ENCODE measurements at regions not wholly inside any gene's neighbourhood (a gene's known extent, or its start where the extent isn't known, plus 50 kb on each side); places are given as distances from the start of the nearest gene placed in this dataset.

DNA sequence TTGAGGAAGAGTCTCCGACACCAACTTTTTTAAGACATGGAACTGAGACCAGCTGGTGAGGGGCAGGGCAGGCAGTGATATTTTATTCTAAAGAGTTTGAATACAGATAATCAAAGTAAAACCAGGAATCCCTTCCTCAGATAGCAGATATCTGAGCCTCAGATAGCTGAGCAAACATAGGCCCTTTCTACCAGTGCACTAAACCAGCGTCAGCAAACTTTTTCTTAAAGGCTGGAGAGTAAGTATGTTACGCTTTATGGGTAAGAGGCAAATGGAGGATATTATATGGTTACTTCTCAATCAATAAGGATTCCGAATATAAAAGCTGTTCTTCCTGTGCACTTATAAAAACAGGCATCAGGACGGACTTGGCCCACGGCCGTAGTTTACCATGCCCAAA is 73.9 kb downstream of the WNT5A start:
- no peaks in the 10 kb centered on the region for H3K79me2 ChIP-seq (ENCODE audit: control insufficient read depth, insufficient read depth, low read length, unreplicated experiment)
- no peak overlapping the region for H2AFZ ChIP-seq (ENCODE audit: low read length, unreplicated experiment)
- no peaks in the 10 kb centered on the region for H3K27me3 ChIP-seq (ENCODE audit: insufficient read depth, low read length)
- peaks cover 23% of the 10 kb centered on the region for H3K4me1 ChIP-seq (ENCODE audit: control insufficient read depth, insufficient read depth, low read length, unreplicated experiment)
- H3K4me3 ChIP-seq (ENCODE audit: low read depth, low read length): no peak overlapping the region
- H3K36me3 ChIP-seq (ENCODE audit: insufficient read depth, low read length): no peaks in the 10 kb centered on the region
- no peak overlapping the region for H3K27ac ChIP-seq (ENCODE audit: low read depth, low read length)

DNA sequence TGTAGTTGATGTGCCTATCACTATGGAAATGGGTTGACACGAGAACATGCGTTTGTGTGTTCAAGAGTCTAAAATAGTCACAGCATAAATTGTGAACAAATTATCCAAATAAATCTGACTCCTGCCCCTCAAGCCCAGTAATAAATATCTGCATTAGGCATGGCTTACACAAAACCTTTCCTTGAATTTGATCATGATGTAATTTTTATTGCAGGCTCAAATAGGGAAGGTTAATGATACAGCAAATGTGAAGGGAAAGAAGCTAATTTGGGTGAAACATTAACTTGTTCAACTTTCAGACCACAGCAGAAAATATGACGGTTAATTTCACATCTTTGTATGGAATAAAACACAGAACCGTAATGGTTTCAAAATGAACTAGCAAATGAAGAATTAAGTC is 74.6 kb downstream of the WNT5A start:
- Histone ChIP-seq H3K79me2 (ENCODE audit: control insufficient read depth, insufficient read depth, low read length, unreplicated experiment) (no peaks in the 10 kb centered on the region), H2AFZ (ENCODE audit: low read length, unreplicated experiment) (no peak overlapping the region), H3K27me3 (ENCODE audit: insufficient read depth, low read length) (no peaks in the 10 kb centered on the region), H3K4me3 (ENCODE audit: low read depth, low read length) (no peak overlapping the region), H3K36me3 (ENCODE audit: insufficient read depth, low read length) (no peaks in the 10 kb centered on the region), H3K27ac (ENCODE audit: low read depth, low read length) (no peak overlapping the region), H3K4me1 (ENCODE audit: control insufficient read depth, insufficient read depth, low read length, unreplicated experiment) (peaks cover 24% of the 10 kb centered on the region)

DNA sequence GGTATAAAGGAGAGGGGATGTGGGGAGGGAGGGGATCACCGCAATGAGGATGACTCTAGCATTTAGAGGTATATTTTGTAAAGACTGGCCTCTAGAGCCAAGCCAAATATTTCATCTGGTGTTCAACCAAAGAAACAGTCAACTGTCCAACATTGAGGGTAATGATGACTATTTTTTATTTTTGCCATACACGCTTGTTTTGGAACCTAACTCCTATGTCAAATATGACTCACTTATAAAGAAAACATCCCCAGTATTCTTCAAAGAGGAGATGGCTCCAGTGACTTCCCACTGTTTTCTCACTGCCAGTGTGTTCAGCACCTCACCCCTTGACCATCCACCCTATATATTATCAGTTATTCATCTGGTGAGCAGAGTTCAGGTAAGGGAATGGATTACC is 77.3 kb downstream of the WNT5A start:
- no peaks in the 10 kb centered on the region for H3K79me2 ChIP-seq (ENCODE audit: control insufficient read depth, insufficient read depth, low read length, unreplicated experiment)

DNA sequence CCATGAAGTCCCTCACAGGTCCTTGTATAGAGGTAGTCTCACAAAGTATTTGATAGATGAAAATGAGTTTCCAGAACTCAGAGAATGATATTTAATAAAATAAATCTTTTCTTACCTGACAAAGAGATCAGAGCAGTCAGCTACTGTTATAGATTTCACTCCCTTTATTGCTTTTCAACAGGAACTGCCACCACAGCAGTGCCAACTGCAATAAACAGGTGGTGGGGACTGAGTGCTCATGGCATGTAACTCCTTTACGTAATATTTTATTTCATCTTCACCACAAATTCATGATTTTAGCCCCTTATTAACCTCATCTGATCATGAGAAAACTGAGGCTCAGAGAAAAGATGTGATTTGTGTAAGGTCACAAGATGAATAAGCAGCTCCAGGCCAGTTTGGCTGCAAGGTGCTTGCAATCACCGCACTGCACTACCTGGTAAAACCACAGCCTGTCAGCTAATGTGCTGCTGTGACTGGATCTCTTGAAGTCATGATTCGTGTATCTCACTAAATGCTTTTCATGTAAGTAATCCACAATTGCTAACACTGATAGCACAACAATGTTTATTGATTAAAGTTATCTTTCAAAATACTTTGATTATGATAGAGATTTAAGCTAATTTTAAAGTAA is 78.8 kb downstream of the WNT5A start:
- Histone ChIP-seq H3K4me3 (ENCODE audit: low read depth, low read length) (no peak overlapping the region), H3K27ac (ENCODE audit: low read depth, low read length) (no peak overlapping the region), H3K36me3 (ENCODE audit: insufficient read depth, low read length) (no peaks in the 10 kb centered on the region), H2AFZ (ENCODE audit: low read length, unreplicated experiment) (no peak overlapping the region), H3K4me1 (ENCODE audit: control insufficient read depth, insufficient read depth, low read length, unreplicated experiment) (peaks cover 23% of the 10 kb centered on the region), H3K79me2 (ENCODE audit: control insufficient read depth, insufficient read depth, low read length, unreplicated experiment) (no peaks in the 10 kb centered on the region), H3K27me3 (ENCODE audit: insufficient read depth, low read length) (no peaks in the 10 kb centered on the region)

More for the DNA sequence above, 77.3 kb downstream of the WNT5A start:
- Histone ChIP-seq H3K27ac (ENCODE audit: low read depth, low read length) (peak overlapping the region; percentile 50; the same call in 1 of the 2 replicates), H3K4me3 (ENCODE audit: low read depth, low read length) (no peak overlapping the region), H3K36me3 (ENCODE audit: insufficient read depth, low read length) (no peaks in the 10 kb centered on the region), H3K27me3 (ENCODE audit: insufficient read depth, low read length) (no peaks in the 10 kb centered on the region), H3K4me1 (ENCODE audit: control insufficient read depth, insufficient read depth, low read length, unreplicated experiment) (peaks cover 23% of the 10 kb centered on the region), H2AFZ (ENCODE audit: low read length, unreplicated experiment) (no peak overlapping the region)

DNA sequence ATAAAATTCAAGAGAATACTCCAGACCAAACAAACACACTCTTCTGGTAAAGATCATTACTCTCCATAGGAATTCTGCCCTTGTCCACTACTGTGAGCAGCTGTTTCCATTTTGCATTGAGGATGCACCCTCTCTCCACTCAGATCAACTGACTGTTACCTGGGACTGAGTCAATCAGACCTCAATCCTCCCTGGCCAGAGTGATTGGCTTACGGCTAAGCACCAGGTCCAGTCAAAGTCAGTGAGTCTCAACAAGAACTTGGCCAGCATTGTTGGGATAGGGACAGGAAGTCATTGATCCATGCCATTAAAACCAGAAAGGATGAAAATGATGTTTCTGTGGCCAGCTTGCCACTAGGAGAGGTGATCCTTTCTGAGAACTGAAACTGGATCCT is 79.7 kb downstream of the WNT5A start:
- peaks cover 23% of the 10 kb centered on the region for H3K4me1 ChIP-seq (ENCODE audit: control insufficient read depth, insufficient read depth, low read length, unreplicated experiment)

DNA sequence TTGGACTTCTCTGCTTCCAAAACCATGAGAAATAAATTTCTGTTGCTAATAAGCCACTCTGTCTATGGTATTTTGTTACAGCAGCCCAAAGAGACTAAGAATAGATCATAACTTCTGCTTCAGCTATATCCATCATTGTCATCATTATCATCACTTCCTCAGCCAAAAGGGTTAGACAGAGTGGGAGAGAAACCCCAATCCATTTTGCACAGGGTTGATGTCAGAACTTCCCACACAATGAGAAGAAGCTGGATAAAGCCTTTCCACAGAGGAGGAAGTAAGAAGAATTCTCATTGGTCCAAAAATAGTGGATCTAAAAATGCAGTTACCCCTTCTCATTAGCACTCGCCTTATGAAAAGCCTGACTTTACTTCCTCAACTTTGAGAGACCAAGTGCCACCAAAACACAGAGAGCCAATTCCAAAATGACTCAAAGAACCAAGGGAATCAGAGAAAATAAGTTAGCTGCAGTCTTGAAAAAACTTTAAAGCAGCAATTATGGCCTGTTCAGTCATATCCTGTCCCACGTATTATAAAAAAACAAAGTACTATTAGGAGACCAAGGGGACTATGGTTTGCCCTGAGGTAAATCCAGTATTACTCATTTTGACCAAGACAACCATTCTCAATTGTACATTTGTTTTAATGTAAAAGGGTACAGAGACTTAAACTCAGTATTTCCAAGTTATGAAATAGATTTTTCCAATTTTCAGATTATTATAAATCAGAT is 80.2 kb downstream of the WNT5A start:
- peaks cover 23% of the 10 kb centered on the region for H3K4me1 ChIP-seq (ENCODE audit: control insufficient read depth, insufficient read depth, low read length, unreplicated experiment)
- no peak overlapping the region for H3K4me3 ChIP-seq (ENCODE audit: low read depth, low read length)
- H3K27ac ChIP-seq (ENCODE audit: low read depth, low read length): peak overlapping the region; percentile 65
- no peaks in the 10 kb centered on the region for H3K36me3 ChIP-seq (ENCODE audit: insufficient read depth, low read length)
- no peaks in the 10 kb centered on the region for H3K27me3 ChIP-seq (ENCODE audit: insufficient read depth, low read length)
- H2AFZ ChIP-seq (ENCODE audit: low read length, unreplicated experiment): no peak overlapping the region
- no peaks in the 10 kb centered on the region for H3K79me2 ChIP-seq (ENCODE audit: control insufficient read depth, insufficient read depth, low read length, unreplicated experiment)

More for the DNA sequence above, 79.7 kb downstream of the WNT5A start:
- no peaks in the 10 kb centered on the region for H3K36me3 ChIP-seq (ENCODE audit: insufficient read depth, low read length)
- H3K79me2 ChIP-seq (ENCODE audit: control insufficient read depth, insufficient read depth, low read length, unreplicated experiment): no peaks in the 10 kb centered on the region
- no peaks in the 10 kb centered on the region for H3K27me3 ChIP-seq (ENCODE audit: insufficient read depth, low read length)
- H3K27ac ChIP-seq (ENCODE audit: low read depth, low read length): peak overlapping the region; percentile 35
- no peak overlapping the region for H2AFZ ChIP-seq (ENCODE audit: low read length, unreplicated experiment)
- no peak overlapping the region for H3K4me3 ChIP-seq (ENCODE audit: low read depth, low read length)

DNA sequence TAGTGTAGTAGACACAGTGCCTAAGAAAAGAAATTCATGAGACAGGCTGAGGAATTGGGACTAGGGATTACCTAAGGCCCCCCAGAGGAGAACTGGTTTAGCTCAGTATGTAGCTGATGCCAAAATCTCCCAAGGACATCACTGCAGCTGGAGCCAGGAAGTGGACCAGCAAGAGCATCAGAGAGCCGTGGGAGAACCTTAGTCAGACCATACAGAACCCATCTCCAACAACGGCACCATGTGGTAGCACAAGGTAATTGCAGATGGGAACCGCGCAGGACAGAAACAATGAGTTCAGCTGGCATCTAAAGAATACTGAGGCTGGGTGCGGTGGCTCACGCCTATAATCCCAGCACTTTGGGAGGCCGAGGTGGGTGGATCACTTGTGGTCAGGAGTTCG is 81.7 kb downstream of the WNT5A start:
- Histone ChIP-seq H3K36me3 (ENCODE audit: insufficient read depth, low read length) (no peaks in the 10 kb centered on the region), H2AFZ (ENCODE audit: low read length, unreplicated experiment) (no peak overlapping the region), H3K4me1 (ENCODE audit: control insufficient read depth, insufficient read depth, low read length, unreplicated experiment) (peaks cover 19% of the 10 kb centered on the region), H3K27me3 (ENCODE audit: insufficient read depth, low read length) (no peaks in the 10 kb centered on the region), H3K4me3 (ENCODE audit: low read depth, low read length) (no peak overlapping the region), H3K79me2 (ENCODE audit: control insufficient read depth, insufficient read depth, low read length, unreplicated experiment) (no peaks in the 10 kb centered on the region), H3K27ac (ENCODE audit: low read depth, low read length) (no peak overlapping the region)

DNA sequence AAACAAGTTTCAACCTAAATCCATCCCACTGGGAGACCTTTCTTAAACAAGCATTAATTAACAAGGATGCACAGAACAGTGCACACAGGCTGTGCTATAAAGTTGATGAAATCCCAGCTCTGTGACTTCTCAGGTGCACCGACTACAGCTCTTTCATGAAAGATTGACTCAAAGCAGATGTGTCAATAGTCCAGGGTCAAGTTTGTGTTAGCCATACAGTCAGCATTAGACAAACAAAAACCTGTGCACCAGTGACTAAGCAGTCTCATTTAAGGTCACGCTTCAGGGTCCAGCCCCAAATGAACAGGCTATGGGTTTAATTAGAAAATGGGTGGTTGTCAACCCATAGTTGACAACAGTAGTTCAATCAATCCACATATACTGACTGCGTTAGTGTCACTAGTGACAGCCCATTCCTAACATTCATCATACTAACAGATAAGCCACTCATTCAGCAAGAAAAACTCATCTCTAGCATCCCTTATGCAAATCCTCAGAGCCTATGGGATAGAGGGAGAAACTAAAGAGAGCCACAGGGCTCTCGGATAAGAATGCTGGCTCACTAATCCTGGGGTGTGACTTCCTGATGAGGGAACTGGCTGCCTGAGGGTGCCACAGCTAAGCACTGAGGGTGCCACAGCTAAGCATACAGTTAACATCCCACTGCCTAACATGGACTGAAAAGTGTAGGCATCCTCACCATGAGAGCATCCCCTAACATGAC is 84.1 kb downstream of the WNT5A start:
- no peak overlapping the region for H3K27ac ChIP-seq (ENCODE audit: low read depth, low read length)
- no peaks in the 10 kb centered on the region for H3K79me2 ChIP-seq (ENCODE audit: control insufficient read depth, insufficient read depth, low read length, unreplicated experiment)

DNA sequence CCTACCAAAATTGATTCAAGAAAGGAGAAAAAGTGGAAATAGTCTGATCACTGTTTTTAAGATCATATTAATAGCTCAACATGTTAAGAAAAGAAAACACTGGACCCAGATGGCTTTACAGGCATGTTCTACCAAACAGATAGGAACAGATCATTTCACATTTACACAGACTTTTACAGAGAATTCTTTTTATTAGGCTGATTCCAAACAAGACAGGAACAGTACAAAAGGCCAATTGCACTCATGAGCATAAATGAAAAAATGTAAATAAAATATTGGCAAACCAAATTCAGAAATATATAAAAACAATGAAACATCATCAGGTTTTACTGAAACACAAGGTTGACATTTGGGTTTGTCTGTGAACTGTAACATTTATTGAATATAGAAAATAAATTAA is 106.5 kb downstream of the WNT5A start:
- Histone ChIP-seq H3K27ac (ENCODE audit: low read depth, low read length) (no peak overlapping the region), H3K4me1 (ENCODE audit: control insufficient read depth, insufficient read depth, low read length, unreplicated experiment) (no peaks in the 10 kb centered on the region), H3K79me2 (ENCODE audit: control insufficient read depth, insufficient read depth, low read length, unreplicated experiment) (no peaks in the 10 kb centered on the region), H3K27me3 (ENCODE audit: insufficient read depth, low read length) (no peaks in the 10 kb centered on the region), H2AFZ (ENCODE audit: low read length, unreplicated experiment) (no peak overlapping the region), H3K36me3 (ENCODE audit: insufficient read depth, low read length) (no peaks in the 10 kb centered on the region), H3K4me3 (ENCODE audit: low read depth, low read length) (no peak overlapping the region)

More for the DNA sequence above, 84.1 kb downstream of the WNT5A start:
- Histone ChIP-seq H3K27me3 (ENCODE audit: insufficient read depth, low read length) (no peaks in the 10 kb centered on the region), H3K4me3 (ENCODE audit: low read depth, low read length) (no peak overlapping the region), H2AFZ (ENCODE audit: low read length, unreplicated experiment) (no peak overlapping the region), H3K4me1 (ENCODE audit: control insufficient read depth, insufficient read depth, low read length, unreplicated experiment) (peaks cover 9% of the 10 kb centered on the region), H3K36me3 (ENCODE audit: insufficient read depth, low read length) (no peaks in the 10 kb centered on the region)

DNA sequence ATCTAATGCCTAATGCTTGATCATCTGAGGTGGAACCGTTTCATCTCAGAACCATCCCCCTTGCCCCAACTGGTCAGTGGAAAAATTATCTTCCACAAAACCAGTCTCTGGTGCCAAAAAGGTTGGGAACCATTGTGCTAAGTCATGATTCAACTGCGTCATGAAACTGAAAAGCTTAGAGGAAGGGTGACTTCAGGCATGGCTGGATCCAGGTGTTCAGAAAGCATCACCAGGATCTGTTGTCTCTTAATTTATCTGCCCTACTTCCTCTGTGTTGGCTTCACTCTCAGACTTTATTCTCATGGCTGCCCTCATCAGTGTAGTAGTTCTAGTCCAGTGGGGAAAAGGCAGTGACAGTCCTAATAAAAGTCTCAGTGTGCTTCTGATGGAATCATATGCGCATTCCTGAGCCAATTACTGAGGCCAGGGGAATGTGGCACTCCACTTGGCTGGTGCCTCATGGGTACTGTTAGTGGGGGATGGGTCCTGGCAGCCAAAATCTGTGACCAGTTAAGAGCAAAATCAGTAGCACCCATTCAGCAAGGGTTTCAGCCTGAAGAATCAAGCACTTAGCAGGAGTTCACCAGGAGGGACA is 110.3 kb downstream of the WNT5A start:
- Histone ChIP-seq H3K27me3 (ENCODE audit: insufficient read depth, low read length) (no peaks in the 10 kb centered on the region), H3K27ac (ENCODE audit: low read depth, low read length) (no peak overlapping the region), H3K79me2 (ENCODE audit: control insufficient read depth, insufficient read depth, low read length, unreplicated experiment) (no peaks in the 10 kb centered on the region), H3K4me3 (ENCODE audit: low read depth, low read length) (no peak overlapping the region), H3K36me3 (ENCODE audit: insufficient read depth, low read length) (no peaks in the 10 kb centered on the region), H2AFZ (ENCODE audit: low read length, unreplicated experiment) (no peak overlapping the region), H3K4me1 (ENCODE audit: control insufficient read depth, insufficient read depth, low read length, unreplicated experiment) (no peaks in the 10 kb centered on the region)
